ENCODE measurements at regions not wholly inside any gene's neighbourhood (a gene's known extent, or its start where the extent isn't known, plus 50 kb on each side); places are given as distances from the start of the nearest gene placed in this dataset.

DNA sequence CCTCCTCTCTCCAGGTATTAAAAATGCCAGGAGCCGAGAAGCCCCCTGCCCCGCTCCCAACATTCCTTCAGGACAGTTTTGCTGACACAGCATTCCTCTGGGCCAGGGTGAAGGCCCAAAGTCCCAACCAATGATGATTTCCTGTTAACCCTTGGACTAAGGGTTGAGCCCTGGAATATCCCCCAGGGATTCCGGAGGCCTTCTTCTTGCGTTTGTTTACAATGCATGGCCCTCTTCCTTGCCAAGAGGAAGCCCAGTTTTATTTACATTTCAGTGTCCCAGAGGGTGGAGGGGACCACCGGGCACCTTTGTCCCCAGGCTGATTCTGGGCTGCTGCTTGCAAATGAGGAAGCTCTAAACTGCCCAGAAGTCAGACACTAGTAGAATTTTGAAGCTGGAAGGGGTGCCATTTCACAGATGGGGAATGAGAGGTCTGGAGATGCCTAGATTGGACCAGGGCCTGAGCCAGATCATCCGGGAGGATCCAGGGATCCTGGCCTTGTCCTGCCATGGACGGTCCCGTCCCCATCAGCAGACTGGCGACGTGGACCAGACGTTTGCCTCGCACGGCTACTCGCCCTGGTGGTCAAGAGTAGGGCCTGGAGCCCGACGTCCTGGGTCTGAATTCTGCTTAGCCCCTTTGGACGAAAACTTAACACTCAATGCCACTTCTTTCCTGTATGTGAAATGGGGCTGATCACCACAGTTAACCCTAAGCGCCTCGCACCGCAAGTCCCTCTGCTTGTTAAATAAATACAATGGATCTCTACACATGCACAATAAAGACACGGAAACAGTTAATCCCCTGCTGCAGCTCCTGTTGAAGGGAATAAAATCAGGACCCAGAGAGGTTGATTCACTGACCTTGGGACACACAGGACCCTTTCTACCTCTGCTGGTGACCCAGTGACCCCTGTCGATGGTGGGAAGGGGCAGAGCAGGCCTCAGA, 55.6 kb upstream of the CIBAR2 start (continued):
- TF ChIP-seq, protein P1, sequence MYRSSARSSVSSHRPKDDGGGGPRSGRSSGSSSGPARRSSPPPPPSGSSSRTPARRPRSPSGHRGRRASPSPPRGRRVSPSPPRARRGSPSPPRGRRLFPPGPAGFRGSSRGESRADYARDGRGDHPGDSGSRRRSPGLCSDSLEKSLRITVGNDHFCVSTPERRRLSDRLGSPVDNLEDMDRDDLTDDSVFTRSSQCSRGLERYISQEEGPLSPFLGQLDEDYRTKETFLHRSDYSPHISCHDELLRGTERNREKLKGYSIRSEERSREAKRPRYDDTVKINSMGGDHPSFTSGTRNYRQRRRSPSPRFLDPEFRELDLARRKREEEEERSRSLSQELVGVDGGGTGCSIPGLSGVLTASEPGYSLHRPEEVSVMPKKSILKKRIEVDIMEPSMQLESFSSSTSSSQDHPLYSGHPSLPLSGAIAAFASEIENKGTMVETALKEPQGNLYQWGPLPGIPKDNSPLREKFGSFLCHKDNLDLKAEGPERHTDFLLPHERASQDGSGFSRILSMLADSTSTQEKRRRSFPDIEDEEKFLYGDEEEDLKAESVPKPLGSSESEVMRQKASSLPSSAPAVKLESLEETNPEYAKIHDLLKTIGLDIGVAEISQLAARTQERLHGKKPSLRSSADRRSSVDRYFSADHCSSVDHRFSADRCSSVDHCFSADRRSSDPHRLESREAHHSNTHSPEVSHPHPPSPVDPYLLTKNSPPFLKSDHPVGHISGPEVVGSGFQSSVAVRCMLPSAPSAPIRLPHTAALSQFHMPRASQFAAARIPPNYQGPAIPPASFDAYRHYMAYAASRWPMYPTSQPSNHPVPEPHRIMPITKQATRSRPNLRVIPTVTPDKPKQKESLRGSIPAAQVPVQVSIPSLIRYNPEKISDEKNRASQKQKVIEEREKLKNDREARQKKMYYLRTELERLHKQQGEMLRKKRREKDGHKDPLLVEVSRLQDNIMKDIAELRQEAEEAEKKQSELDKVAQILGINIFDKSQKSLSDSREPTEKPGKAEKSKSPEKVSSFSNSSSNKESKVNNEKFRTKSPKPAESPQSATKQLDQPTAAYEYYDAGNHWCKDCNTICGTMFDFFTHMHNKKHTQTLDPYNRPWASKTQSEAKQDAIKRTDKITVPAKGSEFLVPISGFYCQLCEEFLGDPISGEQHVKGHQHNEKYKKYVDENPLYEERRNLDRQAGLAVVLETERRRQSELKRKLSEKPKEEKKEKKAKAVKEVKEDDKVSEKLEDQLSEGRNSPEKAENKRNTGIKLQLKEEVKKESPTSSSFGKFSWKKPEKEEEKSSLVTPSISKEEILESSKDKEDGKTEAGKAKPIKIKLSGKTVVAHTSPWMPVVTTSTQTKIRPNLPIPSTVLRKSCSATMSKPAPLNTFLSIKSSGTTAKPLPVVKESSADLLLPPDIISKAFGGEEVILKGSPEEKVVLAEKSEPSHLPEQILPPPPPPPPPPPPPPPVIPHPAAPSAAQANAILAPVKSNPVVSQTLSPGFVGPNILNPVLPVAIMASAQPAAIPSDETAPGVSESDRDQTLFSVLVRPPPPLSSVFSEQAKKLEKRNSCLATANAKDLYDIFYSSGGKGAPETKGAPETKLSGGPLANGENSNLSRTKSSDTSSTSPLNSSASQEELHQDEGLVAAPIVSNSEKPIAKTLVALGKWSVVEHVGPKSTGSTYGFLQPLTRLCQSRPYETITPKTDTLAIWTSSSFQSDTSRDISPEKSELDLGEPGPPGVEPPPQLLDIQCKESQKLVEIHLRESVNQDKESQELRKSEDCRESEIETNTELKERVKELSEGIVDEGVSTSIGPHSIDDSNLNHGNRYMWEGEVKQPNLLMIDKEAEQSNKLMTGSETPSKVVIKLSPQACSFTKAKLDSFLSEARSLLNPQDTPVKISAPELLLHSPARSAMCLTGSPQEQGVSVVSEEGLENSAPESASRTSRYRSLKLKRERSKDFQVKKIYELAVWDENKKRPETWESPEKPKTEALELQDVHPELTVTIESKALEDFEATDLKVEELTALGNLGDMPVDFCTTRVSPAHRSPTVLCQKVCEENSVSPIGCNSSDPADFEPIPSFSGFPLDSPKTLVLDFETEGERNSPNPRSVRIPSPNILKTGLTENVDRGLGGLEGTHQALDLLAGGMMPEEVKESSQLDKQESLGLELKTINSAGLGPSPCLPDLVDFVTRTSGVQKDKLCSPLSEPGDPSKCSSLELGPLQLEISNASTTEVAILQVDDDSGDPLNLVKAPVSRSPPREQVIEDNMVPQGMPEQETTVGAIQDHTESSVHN (CRISPR knock-in tag; IDR thresholded peaks at IDR 0.05): no peak
- peak; percentile 20; the same call in 1 of the 2 replicates for TF ChIP-seq WIZ (CRISPR knock-in tag; IDR thresholded peaks at IDR 0.05)
- TF ChIP-seq ZSCAN25 (CRISPR knock-in tag; IDR thresholded peaks at IDR 0.05): no peak
- no peak for TF ChIP-seq TSC22D2 (CRISPR knock-in tag; IDR thresholded peaks at IDR 0.05; ENCODE audit: borderline replicate concordance)
- TF ChIP-seq, protein P2, sequence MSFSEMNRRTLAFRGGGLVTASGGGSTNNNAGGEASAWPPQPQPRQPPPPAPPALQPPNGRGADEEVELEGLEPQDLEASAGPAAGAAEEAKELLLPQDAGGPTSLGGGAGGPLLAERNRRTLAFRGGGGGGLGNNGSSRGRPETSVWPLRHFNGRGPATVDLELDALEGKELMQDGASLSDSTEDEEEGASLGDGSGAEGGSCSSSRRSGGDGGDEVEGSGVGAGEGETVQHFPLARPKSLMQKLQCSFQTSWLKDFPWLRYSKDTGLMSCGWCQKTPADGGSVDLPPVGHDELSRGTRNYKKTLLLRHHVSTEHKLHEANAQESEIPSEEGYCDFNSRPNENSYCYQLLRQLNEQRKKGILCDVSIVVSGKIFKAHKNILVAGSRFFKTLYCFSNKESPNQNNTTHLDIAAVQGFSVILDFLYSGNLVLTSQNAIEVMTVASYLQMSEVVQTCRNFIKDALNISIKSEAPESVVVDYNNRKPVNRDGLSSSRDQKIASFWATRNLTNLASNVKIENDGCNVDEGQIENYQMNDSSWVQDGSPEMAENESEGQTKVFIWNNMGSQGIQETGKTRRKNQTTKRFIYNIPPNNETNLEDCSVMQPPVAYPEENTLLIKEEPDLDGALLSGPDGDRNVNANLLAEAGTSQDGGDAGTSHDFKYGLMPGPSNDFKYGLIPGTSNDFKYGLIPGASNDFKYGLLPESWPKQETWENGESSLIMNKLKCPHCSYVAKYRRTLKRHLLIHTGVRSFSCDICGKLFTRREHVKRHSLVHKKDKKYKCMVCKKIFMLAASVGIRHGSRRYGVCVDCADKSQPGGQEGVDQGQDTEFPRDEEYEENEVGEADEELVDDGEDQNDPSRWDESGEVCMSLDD (CRISPR knock-in tag; IDR thresholded peaks at IDR 0.05; ENCODE audit: borderline replicate concordance): no peak; the same call in 1 of the 2 replicates
- TF ChIP-seq, protein P3, sequence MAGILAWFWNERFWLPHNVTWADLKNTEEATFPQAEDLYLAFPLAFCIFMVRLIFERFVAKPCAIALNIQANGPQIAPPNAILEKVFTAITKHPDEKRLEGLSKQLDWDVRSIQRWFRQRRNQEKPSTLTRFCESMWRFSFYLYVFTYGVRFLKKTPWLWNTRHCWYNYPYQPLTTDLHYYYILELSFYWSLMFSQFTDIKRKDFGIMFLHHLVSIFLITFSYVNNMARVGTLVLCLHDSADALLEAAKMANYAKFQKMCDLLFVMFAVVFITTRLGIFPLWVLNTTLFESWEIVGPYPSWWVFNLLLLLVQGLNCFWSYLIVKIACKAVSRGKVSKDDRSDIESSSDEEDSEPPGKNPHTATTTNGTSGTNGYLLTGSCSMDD (CRISPR knock-in tag; IDR thresholded peaks at IDR 0.05): no peak
- TF ChIP-seq TMF1 (CRISPR knock-in tag; IDR thresholded peaks at IDR 0.05; ENCODE audit: low read depth): no peak
- no peak for TF ChIP-seq STAG1 (CRISPR knock-in tag; IDR thresholded peaks at IDR 0.05)
- TF ChIP-seq RXRA (CRISPR knock-in tag; IDR thresholded peaks at IDR 0.05): no peak; the same call in 1 of the 2 replicates
- TF ChIP-seq, protein P4, sequence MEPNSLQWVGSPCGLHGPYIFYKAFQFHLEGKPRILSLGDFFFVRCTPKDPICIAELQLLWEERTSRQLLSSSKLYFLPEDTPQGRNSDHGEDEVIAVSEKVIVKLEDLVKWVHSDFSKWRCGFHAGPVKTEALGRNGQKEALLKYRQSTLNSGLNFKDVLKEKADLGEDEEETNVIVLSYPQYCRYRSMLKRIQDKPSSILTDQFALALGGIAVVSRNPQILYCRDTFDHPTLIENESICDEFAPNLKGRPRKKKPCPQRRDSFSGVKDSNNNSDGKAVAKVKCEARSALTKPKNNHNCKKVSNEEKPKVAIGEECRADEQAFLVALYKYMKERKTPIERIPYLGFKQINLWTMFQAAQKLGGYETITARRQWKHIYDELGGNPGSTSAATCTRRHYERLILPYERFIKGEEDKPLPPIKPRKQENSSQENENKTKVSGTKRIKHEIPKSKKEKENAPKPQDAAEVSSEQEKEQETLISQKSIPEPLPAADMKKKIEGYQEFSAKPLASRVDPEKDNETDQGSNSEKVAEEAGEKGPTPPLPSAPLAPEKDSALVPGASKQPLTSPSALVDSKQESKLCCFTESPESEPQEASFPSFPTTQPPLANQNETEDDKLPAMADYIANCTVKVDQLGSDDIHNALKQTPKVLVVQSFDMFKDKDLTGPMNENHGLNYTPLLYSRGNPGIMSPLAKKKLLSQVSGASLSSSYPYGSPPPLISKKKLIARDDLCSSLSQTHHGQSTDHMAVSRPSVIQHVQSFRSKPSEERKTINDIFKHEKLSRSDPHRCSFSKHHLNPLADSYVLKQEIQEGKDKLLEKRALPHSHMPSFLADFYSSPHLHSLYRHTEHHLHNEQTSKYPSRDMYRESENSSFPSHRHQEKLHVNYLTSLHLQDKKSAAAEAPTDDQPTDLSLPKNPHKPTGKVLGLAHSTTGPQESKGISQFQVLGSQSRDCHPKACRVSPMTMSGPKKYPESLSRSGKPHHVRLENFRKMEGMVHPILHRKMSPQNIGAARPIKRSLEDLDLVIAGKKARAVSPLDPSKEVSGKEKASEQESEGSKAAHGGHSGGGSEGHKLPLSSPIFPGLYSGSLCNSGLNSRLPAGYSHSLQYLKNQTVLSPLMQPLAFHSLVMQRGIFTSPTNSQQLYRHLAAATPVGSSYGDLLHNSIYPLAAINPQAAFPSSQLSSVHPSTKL (CRISPR knock-in tag; IDR thresholded peaks at IDR 0.05): peak; percentile 90
- TF ChIP-seq, protein P5, sequence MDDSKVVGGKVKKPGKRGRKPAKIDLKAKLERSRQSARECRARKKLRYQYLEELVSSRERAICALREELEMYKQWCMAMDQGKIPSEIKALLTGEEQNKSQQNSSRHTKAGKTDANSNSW (CRISPR knock-in tag; IDR thresholded peaks at IDR 0.05; ENCODE audit: borderline replicate concordance): no peak
